Ramos (cell line): ENCODE measurements at regions not wholly inside any gene's neighbourhood (a gene's known extent, or its start where the extent isn't known, plus 50 kb on each side); places are given as distances from the start of the nearest gene placed in this dataset.

ENCODE experiments used
- in situ Hi-C: fragments of 300-500 bp; cut with MboI; formaldehyde crosslinking; loops from one replicate; pipeline ENCODE4 v1.14.3; 2022; ENCODE audit warnings: low sequenced_read_pairs; ENCODE audit not compliant: unreplicated experiment

GRCh38 chr2:118265873-118266455 is 177.7 kb downstream of the INSIG2 start:
- in situ Hi-C loops: no loop called here

DNA sequence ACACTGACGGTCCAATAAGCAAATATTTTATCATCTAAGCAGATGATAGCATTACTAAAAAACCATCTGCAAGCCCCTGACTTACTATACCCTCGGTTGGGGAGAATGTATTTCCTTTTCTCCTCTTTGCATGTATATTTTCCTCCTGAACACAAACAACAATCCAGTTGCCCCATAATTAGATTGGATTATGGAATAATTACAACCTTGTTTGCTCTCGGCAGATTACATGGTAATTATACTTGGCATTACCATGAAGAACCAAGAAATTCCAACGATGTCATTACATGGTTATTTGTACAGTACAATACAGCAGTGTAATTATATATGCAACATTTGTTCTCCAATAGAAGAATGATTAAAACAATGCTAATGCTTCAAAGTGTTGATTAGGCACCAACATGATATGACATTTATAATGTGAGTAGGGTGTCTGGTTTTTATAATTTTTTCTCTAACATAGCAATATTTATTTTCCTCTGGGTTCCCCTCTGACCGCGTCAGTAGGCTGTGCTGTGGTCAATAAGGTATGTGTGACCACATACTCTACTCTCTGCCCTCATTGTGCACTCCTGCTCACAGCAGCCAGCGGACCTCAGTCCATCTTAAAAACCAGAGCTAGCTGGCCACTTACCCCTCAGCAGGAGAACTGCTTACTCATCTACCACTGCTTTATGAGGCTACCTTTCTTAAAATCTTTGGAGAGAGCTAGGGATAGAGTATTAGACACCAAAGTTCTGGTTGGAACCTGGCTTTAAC is 176.1 kb downstream of the INSIG2 start:
- in situ Hi-C loops: no loop called here

- in situ Hi-C loops: no loop called here
These were observed 169.4 kb downstream of the INSIG2 start for GRCh38 chr2:118257696-118258095.

DNA sequence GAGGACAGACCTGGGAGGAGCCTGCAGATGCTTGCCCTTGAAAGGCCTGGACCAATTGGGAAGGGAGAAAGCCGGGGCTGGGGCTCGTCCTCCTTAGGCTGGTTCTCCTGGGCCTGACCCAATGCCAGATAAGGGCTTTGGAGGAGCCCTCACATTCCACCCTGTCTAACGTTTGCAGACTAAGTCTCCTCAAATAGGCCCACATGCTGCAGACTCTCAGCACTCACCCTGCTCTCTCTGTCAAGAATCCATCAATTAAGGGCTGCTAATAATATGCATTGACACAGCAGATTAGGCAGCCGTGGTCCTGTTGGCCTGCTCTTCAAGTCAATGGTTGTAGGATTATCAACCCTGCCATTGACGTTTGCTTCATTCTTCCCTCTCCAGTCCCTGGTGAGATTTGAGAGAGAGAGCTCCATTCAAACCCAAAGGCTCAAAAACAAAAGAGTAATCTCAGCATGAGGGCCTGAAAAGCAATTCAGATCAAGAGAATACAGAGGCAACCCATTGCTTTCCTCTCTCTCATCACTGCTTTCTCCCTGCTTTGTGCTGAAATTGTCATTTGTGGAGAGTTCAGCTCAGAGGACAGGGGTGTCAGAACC is 167.6 kb downstream of the INSIG2 start:
- in situ Hi-C loops: no loop called here

- in situ Hi-C loops: no loop called here
These were observed 167.0 kb downstream of the INSIG2 start for GRCh38 chr2:118255301-118255700.

DNA sequence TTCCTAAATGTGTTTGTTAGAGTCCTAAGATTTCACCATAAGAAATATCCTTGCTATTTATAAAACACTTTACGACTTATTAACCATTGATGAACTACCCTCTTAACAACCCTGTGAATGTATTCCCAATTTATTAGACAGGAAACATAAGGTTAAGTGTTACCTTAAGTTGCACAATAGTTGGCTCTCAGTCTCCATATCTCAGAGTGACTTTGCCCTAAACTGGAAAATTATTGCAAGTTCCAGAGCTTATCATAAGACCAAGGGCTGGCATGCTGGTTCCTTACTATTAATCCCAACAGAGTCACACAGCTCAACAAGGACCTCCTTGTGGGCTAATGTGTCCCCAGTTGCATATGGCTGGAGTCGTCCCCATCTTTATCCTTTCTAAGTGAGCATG is 165.8 kb downstream of the INSIG2 start:
- in situ Hi-C loops: no loop called here

DNA sequence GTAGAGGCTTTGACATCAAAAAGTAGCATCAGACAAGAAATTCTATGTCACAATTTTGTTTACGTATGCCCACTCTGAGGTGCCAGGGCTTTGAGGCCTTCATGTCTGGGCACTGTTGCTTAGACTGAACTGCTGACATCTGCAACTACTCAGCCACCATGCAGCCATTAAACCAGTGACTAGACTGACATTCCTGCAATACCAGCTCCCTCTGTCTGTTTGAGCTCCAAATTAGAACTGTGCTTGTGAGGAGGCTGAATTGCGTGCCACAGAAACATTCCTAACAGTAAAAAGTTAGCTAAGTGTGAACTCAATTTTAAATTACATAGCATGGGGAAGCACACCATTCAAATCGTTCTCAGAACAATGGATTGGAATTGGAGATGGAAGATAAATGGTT is 163.2 kb downstream of the INSIG2 start:
- in situ Hi-C loops: no loop called here

DNA sequence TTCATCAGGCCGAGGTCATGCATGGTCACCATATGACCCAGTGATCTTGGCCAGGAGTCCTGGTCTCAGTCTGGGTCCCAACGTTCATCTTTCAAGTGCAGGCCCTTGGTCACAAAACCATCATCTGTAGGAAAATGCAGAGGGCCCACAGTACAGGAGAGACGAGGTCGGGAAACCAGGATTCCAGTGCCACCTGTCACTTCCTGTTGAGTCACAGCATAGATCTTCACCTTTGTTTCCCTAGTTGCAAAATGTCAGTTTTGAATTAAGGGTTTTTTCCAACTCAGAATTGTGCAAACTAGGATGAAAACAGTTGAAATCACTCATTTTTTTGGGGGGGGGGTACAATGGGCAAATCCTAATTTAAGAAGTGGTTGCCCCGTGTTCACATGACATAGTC is 162.2 kb downstream of the INSIG2 start:
- in situ Hi-C loops: no loop called here

GRCh38 chr2:118250001-118250400 is 161.7 kb downstream of the INSIG2 start:
- in situ Hi-C loops: no loop called here

DNA sequence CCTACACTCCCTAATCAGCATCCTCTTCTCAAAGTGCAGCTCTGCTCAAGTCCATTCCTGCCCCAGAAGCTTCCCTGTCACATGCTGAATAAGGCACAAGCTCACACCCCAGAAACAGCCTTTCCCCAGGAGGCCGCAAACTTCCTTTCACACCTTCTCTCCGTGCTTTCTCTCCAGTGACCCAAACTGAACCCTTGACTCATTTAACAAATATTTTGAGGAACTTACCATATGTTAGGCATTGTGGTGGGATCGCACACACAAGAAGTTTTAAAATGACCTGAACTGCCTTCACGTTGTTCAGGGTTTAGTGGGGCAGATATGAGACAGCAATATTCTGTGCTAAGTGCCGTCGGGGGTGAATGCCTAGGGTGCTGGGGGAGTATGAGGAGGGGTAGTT is 161.3 kb downstream of the INSIG2 start:
- in situ Hi-C loops: loop anchor here (25.0 kb wide), 1 partner anchor 613 kb away; no protein-coding TSS in a partner anchor

- in situ Hi-C loops: loop anchor here (25.0 kb wide), 1 partner anchor 616 kb away; no protein-coding TSS in a partner anchor
These were observed 158.5 kb downstream of the INSIG2 start for GRCh38 chr2:118246726-118247125.

GRCh38 chr2:118246079-118246478 is 157.8 kb downstream of the INSIG2 start:
- in situ Hi-C loops: loop anchor here (25.0 kb wide), 1 partner anchor 616 kb away; no protein-coding TSS in a partner anchor

GRCh38 chr2:118244686-118245085 is 156.4 kb downstream of the INSIG2 start:
- in situ Hi-C loops: loop anchor here (25.0 kb wide), 1 partner anchor 618 kb away; no protein-coding TSS in a partner anchor

GRCh38 chr2:118243031-118243430 is 154.8 kb downstream of the INSIG2 start:
- in situ Hi-C loops: loop anchor here (25.0 kb wide), 1 partner anchor 619 kb away; no protein-coding TSS in a partner anchor

- in situ Hi-C loops: loop anchor here (25.0 kb wide), 1 partner anchor 620 kb away; no protein-coding TSS in a partner anchor
These were observed 153.9 kb downstream of the INSIG2 start for GRCh38 chr2:118242216-118242615.

- in situ Hi-C loops: loop anchor here (25.0 kb wide), 1 partner anchor 621 kb away; no protein-coding TSS in a partner anchor
These were observed 152.9 kb downstream of the INSIG2 start for GRCh38 chr2:118241128-118241527.

GRCh38 chr2:118240276-118240675 is 152.0 kb downstream of the INSIG2 start:
- in situ Hi-C loops: loop anchor here (25.0 kb wide), 1 partner anchor 622 kb away; no protein-coding TSS in a partner anchor

DNA sequence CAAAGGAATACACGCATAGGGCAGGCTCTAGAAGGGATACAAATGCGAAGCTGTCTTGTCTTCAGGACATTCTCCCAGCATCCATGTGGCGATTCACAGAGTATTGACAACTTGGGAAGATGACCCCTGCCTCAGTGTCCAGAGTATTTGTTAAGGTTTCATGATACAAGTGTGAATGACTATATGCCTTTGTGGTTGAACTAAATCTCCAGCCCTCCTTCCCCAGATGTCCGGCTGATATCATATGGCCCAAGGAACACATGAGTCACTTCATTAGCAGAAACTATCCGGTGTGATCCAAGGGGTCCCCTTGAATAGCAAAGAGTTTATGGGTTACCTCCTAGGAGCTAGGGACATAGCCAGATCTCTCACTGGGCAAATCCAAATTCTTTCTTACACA is 151.0 kb downstream of the INSIG2 start:
- in situ Hi-C loops: loop anchor here (25.0 kb wide), 1 partner anchor 623 kb away; no protein-coding TSS in a partner anchor

- in situ Hi-C loops: loop anchor here (25.0 kb wide), 1 partner anchor 625 kb away; no protein-coding TSS in a partner anchor
These were observed 149.2 kb downstream of the INSIG2 start for GRCh38 chr2:118237451-118237850.

GRCh38 chr2:118232796-118233195 is 144.5 kb downstream of the INSIG2 start:
- in situ Hi-C loops: loop anchor here (25.0 kb wide), 1 partner anchor 630 kb away; no protein-coding TSS in a partner anchor

DNA sequence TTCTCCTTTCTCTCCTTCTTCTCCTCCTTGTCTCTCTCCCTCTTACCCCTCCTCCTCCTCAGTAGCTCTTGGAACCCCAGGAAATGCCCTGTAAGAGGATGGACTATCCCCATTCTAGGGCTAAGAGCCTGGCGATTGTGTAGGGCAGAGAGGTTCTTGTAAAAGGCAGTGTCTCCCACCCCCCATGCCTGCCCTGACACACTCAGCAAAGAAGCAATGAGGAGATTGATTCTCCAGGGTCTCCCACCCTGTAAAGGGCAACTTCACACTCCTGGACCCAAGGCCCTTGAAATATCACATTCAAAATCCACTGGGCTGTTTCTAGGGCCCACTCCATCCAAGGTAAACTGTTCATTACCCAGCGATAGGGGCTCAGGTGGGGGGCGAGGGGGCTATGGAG is 144.1 kb downstream of the INSIG2 start:
- in situ Hi-C loops: loop anchor here (25.0 kb wide), 1 partner anchor 630 kb away; no protein-coding TSS in a partner anchor
